AG10803 (cell line): ENCODE measurements at regions not wholly inside any gene's neighbourhood (a gene's known extent, or its start where the extent isn't known, plus 50 kb on each side); places are given as distances from the start of the nearest gene placed in this dataset.
"Not testable (repeated sequence)": the region's sequence is repeated elsewhere in the genome, so short reads cannot be mapped to it uniquely, and the experiment has no call there.

Experiments used
- DNase-seq: peaks from one replicate; pipeline ENCODE4 v3.0.0; 2010; ENCODE audit warnings: low read depth
- H3K4me3 ChIP-seq: 2 replicates; pipeline ENCODE4 v1.5.1; 2011; ENCODE audit warnings: mild to moderate bottlenecking, low read length, control low read depth
- CTCF ChIP-seq: conservative IDR thresholded peaks from 2 replicates; pipeline ENCODE4 v1.5.1; 2011; ENCODE audit warnings: mild to moderate bottlenecking, low read length, control low read depth, inconsistent platforms

- no peak for DNase-seq
- H3K4me3 ChIP-seq = no peak overlapping the region
- TF ChIP-seq CTCF = no peak
Measured at GRCh38 chr5:57002959-57003485, 51.1 kb upstream of the MIER3 start.

DNA sequence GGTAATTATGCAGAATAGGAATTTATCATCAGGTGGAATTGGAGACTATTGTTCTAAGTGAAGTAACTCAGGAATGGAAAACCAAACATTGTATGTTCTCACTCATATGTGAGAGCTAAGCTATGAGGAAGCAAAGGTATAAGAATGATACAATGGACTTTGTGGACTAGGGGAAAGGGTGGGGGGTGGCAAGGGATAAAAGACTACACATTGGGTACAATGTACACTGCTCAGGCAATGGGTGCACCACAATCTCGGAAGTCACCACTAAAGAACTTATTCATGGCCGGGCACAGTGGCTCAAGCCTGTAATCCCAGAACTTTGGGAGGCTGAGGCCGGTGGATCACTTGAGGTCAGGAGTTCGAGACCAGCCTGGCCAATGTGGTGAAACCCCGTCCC, 51.6 kb upstream of the MIER3 start:
- not testable (repeated sequence) for H3K4me3 ChIP-seq, DNase-seq

- no peak for TF ChIP-seq CTCF
- DNase-seq = no peak
- no peak overlapping the region for H3K4me3 ChIP-seq
Measured at GRCh38 chr5:57004800-57005199, 52.9 kb upstream of the MIER3 start.

- H3K4me3 ChIP-seq = no peak overlapping the region
- DNase-seq = no peak
- TF ChIP-seq CTCF = no peak
Measured at GRCh38 chr5:57007344-57007743, 55.4 kb upstream of the MIER3 start.

GRCh38 chr5:57009811-57010210, 57.9 kb upstream of the MIER3 start:
- DNase-seq = no peak
- TF ChIP-seq CTCF = no peak
- H3K4me3 ChIP-seq = no peak overlapping the region

GRCh38 chr5:57010786-57011185, 58.9 kb upstream of the MIER3 start:
- H3K4me3 ChIP-seq = no peak overlapping the region
- no peak for DNase-seq
- TF ChIP-seq CTCF = no peak

- no peak overlapping the region for H3K4me3 ChIP-seq
Measured at GRCh38 chr5:57012511-57012910, 60.6 kb upstream of the MIER3 start.

More at GRCh38 chr5:57012511-57012910, 60.6 kb upstream of the MIER3 start:
- DNase-seq = no peak
- no peak for TF ChIP-seq CTCF
